ENCODE measurements at regions not wholly inside any gene's neighbourhood (a gene's known extent, or its start where the extent isn't known, plus 50 kb on each side); places are given as distances from the start of the nearest gene placed in this dataset.
"Not testable (repeated sequence)": the region's sequence is repeated elsewhere in the genome, so short reads cannot be mapped to it uniquely, and the experiment has no call there.

GRCh38 chr20:25813511-25813910, 116.9 kb upstream of the ZNF337 start:
- not testable (repeated sequence) for DNase-seq; H3K4me3 Mint-ChIP-seq; ATAC-seq; H3K9me3 ChIP-seq (ENCODE audit: control insufficient read depth, low read length, poor library complexity, severe bottlenecking); H3K4me1 Mint-ChIP-seq; H3K36me3 Mint-ChIP-seq (ENCODE audit: low read depth); H3K27ac Mint-ChIP-seq; H3K27me3 Mint-ChIP-seq

GRCh38 chr20:25798174-25798993, 101.7 kb upstream of the ZNF337 start:
- H3K27ac Mint-ChIP-seq; DNase-seq; H3K4me1 Mint-ChIP-seq; H3K27me3 Mint-ChIP-seq; H3K4me3 Mint-ChIP-seq; H3K9me3 ChIP-seq (ENCODE audit: control insufficient read depth, low read length, poor library complexity, severe bottlenecking); H3K36me3 Mint-ChIP-seq (ENCODE audit: low read depth); ATAC-seq: not testable (repeated sequence)

DNA sequence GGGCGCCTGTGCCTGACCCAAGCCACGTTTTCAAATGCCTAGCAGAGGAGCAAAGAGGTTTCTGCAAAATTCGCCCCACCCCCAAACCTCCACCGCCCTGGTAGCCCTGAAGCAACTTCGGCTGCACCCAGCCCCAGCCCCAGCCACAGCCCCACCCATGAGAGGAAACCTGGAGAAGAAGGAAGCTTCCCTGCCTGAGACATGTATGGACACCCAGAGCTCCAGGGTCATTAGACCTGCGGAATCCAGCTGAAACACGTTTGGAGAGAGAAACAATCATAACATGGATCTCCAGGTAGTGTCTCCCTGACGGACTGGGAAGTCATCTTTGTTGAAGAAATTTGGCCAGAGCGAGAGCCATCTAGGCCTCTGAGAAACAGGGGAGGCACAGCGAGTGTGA, 100.4 kb upstream of the ZNF337 start:
- not testable (repeated sequence) for H3K4me1 Mint-ChIP-seq; H3K27me3 Mint-ChIP-seq; H3K4me3 Mint-ChIP-seq; DNase-seq; H3K36me3 Mint-ChIP-seq (ENCODE audit: low read depth); ATAC-seq; H3K27ac Mint-ChIP-seq; H3K9me3 ChIP-seq (ENCODE audit: control insufficient read depth, low read length, poor library complexity, severe bottlenecking)

DNA sequence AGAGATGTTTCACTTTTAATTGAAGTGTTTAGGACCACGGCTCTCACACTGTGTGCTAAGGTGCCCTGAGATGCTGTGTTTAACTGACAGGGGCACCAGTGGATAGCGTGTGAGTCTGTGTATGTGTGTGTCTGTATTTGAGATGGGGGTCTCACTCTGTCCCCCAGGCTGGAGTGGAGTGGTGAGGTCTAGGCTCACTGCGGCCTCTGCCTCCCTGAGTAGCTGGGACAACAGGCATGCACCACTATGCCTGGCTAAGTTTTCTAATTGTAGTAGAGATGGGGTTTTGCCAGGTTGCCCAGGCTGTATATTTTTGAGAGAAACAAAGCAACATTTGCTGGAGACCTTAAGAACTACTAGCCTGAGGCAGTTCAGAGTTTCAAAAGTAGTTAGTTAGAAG, 80.6 kb upstream of the ZNF337 start:
- H3K9me3 ChIP-seq (ENCODE audit: control insufficient read depth, low read length, poor library complexity, severe bottlenecking); DNase-seq; H3K4me3 Mint-ChIP-seq; H3K27ac Mint-ChIP-seq; H3K4me1 Mint-ChIP-seq; H3K27me3 Mint-ChIP-seq; ATAC-seq; H3K36me3 Mint-ChIP-seq (ENCODE audit: low read depth): not testable (repeated sequence)

DNA sequence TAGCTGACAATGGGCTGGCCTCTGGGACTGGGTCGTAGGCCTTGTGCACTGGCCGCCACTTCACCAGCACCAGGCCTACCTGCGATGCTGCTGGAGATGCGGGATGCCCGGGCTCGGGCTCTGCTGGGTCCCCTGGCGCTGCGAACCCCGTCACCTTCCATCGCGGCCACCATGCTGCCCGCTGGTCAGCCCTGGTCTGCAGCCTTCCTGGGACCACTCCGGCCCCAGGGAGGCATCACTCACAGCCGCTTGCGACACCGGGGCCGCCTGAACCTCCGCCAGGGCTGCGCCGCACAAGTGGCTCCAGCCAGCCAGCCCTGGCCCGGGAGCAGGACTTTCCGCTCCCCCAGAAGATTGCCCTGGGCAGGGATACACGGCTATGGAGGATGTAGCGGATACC, 78.1 kb upstream of the ZNF337 start:
- not testable (repeated sequence) for H3K9me3 ChIP-seq (ENCODE audit: control insufficient read depth, low read length, poor library complexity, severe bottlenecking); DNase-seq; H3K36me3 Mint-ChIP-seq (ENCODE audit: low read depth); H3K4me3 Mint-ChIP-seq; H3K27ac Mint-ChIP-seq; H3K27me3 Mint-ChIP-seq; H3K4me1 Mint-ChIP-seq; ATAC-seq

GRCh38 chr20:25774203-25774602, 77.5 kb upstream of the ZNF337 start:
- not testable (repeated sequence) for H3K36me3 Mint-ChIP-seq (ENCODE audit: low read depth)

DNA sequence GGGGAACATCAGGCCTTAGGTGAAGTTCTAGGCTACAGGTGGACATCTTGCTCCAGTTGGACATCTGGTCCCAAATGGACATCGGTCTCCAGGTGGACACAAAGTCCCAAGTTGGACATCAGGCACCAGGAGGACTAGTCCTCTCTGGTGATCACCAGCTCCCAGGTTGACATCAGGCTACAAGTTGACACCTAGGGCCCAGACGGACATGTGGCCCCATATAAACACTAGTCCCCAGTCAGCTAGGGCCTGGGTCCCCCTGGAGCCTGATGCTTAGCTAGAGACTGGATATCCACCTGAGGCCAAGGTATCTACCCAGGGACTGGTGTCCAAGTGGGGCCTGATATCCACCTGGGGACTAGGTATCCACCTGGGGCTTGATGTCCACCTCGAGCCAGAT, 75.8 kb upstream of the ZNF337 start:
- H3K4me3 Mint-ChIP-seq; DNase-seq; H3K36me3 Mint-ChIP-seq (ENCODE audit: low read depth); H3K9me3 ChIP-seq (ENCODE audit: control insufficient read depth, low read length, poor library complexity, severe bottlenecking); H3K4me1 Mint-ChIP-seq; ATAC-seq; H3K27me3 Mint-ChIP-seq; H3K27ac Mint-ChIP-seq: not testable (repeated sequence)

More at GRCh38 chr20:25774203-25774602, 77.5 kb upstream of the ZNF337 start:
- not testable (repeated sequence) for DNase-seq; H3K27me3 Mint-ChIP-seq; ATAC-seq; H3K4me1 Mint-ChIP-seq; H3K4me3 Mint-ChIP-seq; H3K9me3 ChIP-seq (ENCODE audit: control insufficient read depth, low read length, poor library complexity, severe bottlenecking); H3K27ac Mint-ChIP-seq

DNA sequence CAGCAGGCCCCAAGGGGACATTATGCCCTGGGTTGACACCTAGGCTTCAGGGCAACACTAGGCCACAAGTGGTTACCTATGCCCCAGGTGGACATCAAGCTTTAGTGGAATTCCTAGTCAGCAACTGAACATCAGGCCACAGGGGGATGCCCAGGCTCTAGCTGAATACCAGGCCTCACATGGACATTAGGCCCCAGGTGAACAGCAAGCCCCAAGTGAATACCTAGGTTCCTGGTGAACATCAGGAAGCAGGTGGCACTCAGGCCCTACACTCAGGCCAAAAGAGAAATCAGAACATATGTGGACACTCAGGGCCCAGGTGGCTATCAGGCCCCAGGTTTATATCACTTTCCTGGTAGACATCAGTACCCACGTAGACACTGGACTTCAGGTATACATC, 75.2 kb upstream of the ZNF337 start:
- not testable (repeated sequence) for ATAC-seq; H3K4me3 Mint-ChIP-seq; H3K36me3 Mint-ChIP-seq (ENCODE audit: low read depth); H3K27me3 Mint-ChIP-seq; DNase-seq; H3K9me3 ChIP-seq (ENCODE audit: control insufficient read depth, low read length, poor library complexity, severe bottlenecking); H3K27ac Mint-ChIP-seq; H3K4me1 Mint-ChIP-seq

GRCh38 chr20:25761596-25761995, 64.9 kb upstream of the ZNF337 start:
- Mint-ChIP-seq H3K4me1 (no peaks in the 10 kb centered on the region), H3K36me3 (ENCODE audit: low read depth) (no peaks in the 10 kb centered on the region), H3K4me3 (no peak overlapping the region), H3K27me3 (no peaks in the 10 kb centered on the region), H3K27ac (no peak overlapping the region)
- no peak for ATAC-seq
- DNase-seq, result no peak
- H3K9me3 ChIP-seq (ENCODE audit: control insufficient read depth, low read length, poor library complexity, severe bottlenecking), result no peaks in the 10 kb centered on the region

DNA sequence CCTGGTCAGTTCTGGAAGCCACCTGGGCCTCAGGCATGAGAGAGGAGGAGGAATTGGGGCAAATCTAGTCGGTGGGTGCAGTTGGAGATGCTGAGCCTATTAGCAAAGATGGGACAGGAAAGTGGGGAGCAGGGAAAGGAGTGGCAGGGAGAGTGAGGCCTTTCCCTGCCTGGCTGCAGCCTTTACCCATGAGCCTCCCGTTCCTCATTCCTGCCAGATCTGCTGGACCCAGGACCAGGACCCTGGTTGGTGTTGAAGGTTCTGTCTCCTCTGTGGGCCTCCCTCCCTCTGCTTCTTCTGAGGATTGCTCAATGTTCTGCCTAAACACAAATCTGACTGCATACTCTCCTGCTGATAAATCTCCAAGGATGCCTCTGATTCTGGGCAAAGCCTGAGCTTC, 64.4 kb upstream of the ZNF337 start:
- not testable (repeated sequence) for H3K4me1 Mint-ChIP-seq; ATAC-seq; H3K36me3 Mint-ChIP-seq (ENCODE audit: low read depth); H3K27me3 Mint-ChIP-seq; H3K4me3 Mint-ChIP-seq; H3K9me3 ChIP-seq (ENCODE audit: control insufficient read depth, low read length, poor library complexity, severe bottlenecking); DNase-seq; H3K27ac Mint-ChIP-seq

GRCh38 chr20:25750765-25751696, 54.4 kb upstream of the ZNF337 start:
- peak overlapping the region; percentile 87 for H3K4me3 Mint-ChIP-seq
- H3K27me3 Mint-ChIP-seq, result no peaks in the 10 kb centered on the region
- peaks cover 15% of the 10 kb centered on the region for H3K4me1 Mint-ChIP-seq
- no peaks in the 10 kb centered on the region for H3K9me3 ChIP-seq (ENCODE audit: control insufficient read depth, low read length, poor library complexity, severe bottlenecking)
- peak overlapping the region; percentile 85 for H3K27ac Mint-ChIP-seq
- H3K36me3 Mint-ChIP-seq (ENCODE audit: low read depth), result no peaks in the 10 kb centered on the region
- peak; percentile 92 for ATAC-seq
- DNase-seq, result peak; percentile 44 to 53 (median 49)

DNA sequence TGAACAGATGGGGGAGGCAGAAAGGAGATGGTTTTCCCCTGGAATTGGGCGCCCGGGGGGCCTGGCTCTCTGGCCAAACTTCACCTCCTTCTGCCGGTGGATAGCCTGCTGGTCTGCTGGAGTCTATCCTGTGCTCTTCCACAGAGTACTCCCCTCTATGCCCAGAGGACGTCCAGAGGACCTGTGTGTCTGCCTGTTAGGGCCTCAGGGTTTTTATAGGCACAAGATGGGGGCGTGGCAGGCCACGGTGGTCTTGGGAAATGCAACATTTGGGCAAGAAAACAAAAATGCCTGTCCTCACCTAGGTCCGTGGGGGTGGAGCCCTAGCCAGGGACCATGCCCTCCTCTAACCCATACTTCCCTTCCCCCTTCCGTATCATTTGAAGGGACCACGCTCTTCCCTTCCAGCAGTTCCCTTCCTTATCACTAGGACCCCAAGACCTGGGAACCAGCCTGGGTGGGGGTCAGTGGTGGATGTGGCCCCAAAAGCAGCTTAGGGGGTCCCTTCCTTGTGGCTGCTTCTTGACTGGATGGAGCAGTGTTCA, 53.6 kb upstream of the ZNF337 start:
- Mint-ChIP-seq H3K27me3 (no peaks in the 10 kb centered on the region), H3K27ac (peak overlapping the region; percentile 85), H3K4me3 (peak overlapping the region; percentile 87), H3K36me3 (ENCODE audit: low read depth) (no peaks in the 10 kb centered on the region), H3K4me1 (peaks cover 16% of the 10 kb centered on the region)
- ATAC-seq (no peak), DNase-seq (no peak)
- no peaks in the 10 kb centered on the region for H3K9me3 ChIP-seq (ENCODE audit: control insufficient read depth, low read length, poor library complexity, severe bottlenecking)

DNA sequence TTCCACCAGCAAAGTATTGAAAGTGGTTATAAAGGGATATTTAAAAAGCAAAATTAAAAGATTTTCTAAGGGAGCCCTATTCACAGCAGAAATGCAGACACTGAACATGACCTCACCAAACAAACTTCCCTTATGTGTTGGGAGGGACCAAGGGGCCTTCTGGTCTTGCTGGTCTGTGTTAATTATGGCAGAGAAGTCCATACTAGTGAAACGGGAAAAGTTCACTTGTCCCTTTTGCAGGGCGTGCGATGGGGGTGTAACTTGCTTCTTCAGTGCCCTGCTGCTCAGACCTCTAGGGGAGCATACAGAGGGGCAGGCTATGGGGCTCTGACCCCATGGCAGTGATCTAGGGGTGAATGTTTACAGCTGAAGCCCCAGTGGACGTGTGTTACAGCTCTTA, 53.0 kb upstream of the ZNF337 start:
- ATAC-seq (no peak), DNase-seq (no peak)
- H3K36me3 Mint-ChIP-seq (ENCODE audit: low read depth), result no peaks in the 10 kb centered on the region
- no peak overlapping the region for H3K27ac Mint-ChIP-seq
- no peak overlapping the region for H3K4me3 Mint-ChIP-seq
- no peaks in the 10 kb centered on the region for H3K9me3 ChIP-seq (ENCODE audit: control insufficient read depth, low read length, poor library complexity, severe bottlenecking)
- peaks cover 16% of the 10 kb centered on the region for H3K4me1 Mint-ChIP-seq
- H3K27me3 Mint-ChIP-seq, result no peaks in the 10 kb centered on the region

All from T-helper 17 cell (primary cell).